ENCODE measurements at regions not wholly inside any gene's neighbourhood (a gene's known extent, or its start where the extent isn't known, plus 50 kb on each side); places are given as distances from the start of the nearest gene placed in this dataset.

- Mint-ChIP-seq H3K27me3 (ENCODE audit: low read depth) (no peaks in the 10 kb centered on the region), H3K27ac (no peak overlapping the region), H3K36me3 (no peaks in the 10 kb centered on the region), H3K9me3 (no peaks in the 10 kb centered on the region), H3K4me1 (peaks cover 11% of the 10 kb centered on the region; the same call in 1 of the 2 replicates), H3K4me3 (no peak overlapping the region)
- no peak for DNase-seq (ENCODE audit: low spot score)
- ChIA-PET POLR2A (no interaction called here), CTCF (no interaction called here)
- no peak for ATAC-seq
- TF ChIP-seq ZNF317 (CRISPR knock-in tag; IDR thresholded peaks at IDR 0.05; ENCODE audit: borderline replicate concordance, low read depth) (no peak), USF2 (CRISPR knock-in tag; IDR thresholded peaks at IDR 0.05) (no peak), E2F5 (CRISPR knock-in tag; IDR thresholded peaks at IDR 0.05) (no peak), JUN (CRISPR knock-in tag; IDR thresholded peaks at IDR 0.05) (no peak), ATF2 (CRISPR knock-in tag; IDR thresholded peaks at IDR 0.05; ENCODE audit: borderline replicate concordance, low read depth) (no peak), ZNF396 (CRISPR knock-in tag; IDR thresholded peaks at IDR 0.05; ENCODE audit: borderline replicate concordance) (no peak)
- TF ChIP-seq, protein P1, sequence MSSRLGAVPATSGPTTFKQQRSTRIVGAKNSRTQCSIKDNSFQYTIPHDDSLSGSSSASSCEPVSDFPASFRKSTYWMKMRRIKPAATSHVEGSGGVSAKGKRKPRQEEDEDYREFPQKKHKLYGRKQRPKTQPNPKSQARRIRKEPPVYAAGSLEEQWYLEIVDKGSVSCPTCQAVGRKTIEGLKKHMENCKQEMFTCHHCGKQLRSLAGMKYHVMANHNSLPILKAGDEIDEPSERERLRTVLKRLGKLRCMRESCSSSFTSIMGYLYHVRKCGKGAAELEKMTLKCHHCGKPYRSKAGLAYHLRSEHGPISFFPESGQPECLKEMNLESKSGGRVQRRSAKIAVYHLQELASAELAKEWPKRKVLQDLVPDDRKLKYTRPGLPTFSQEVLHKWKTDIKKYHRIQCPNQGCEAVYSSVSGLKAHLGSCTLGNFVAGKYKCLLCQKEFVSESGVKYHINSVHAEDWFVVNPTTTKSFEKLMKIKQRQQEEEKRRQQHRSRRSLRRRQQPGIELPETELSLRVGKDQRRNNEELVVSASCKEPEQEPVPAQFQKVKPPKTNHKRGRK (CRISPR knock-in tag; IDR thresholded peaks at IDR 0.05; ENCODE audit: borderline replicate concordance): no peak
Measured at GRCh38 chr11:90564531-90564930, 341.7 kb upstream of the CHORDC1 start.

GRCh38 chr11:90558328-90558865, 335.5 kb upstream of the CHORDC1 start:
- peaks cover 6% of the 10 kb centered on the region; the same call in 1 of the 2 replicates for H3K4me1 Mint-ChIP-seq
- ChIA-PET CTCF (no interaction called here), POLR2A (no interaction called here)
- no peak for ATAC-seq
- H3K27me3 Mint-ChIP-seq (ENCODE audit: low read depth): no peaks in the 10 kb centered on the region
- no peak overlapping the region for H3K4me3 Mint-ChIP-seq
- TF ChIP-seq ZNF263 (CRISPR knock-in tag; IDR thresholded peaks at IDR 0.05; ENCODE audit: low read depth): no peak
- TF ChIP-seq ELF4 (CRISPR knock-in tag; IDR thresholded peaks at IDR 0.05; ENCODE audit: low read depth): no peak
- TF ChIP-seq, protein P2, sequence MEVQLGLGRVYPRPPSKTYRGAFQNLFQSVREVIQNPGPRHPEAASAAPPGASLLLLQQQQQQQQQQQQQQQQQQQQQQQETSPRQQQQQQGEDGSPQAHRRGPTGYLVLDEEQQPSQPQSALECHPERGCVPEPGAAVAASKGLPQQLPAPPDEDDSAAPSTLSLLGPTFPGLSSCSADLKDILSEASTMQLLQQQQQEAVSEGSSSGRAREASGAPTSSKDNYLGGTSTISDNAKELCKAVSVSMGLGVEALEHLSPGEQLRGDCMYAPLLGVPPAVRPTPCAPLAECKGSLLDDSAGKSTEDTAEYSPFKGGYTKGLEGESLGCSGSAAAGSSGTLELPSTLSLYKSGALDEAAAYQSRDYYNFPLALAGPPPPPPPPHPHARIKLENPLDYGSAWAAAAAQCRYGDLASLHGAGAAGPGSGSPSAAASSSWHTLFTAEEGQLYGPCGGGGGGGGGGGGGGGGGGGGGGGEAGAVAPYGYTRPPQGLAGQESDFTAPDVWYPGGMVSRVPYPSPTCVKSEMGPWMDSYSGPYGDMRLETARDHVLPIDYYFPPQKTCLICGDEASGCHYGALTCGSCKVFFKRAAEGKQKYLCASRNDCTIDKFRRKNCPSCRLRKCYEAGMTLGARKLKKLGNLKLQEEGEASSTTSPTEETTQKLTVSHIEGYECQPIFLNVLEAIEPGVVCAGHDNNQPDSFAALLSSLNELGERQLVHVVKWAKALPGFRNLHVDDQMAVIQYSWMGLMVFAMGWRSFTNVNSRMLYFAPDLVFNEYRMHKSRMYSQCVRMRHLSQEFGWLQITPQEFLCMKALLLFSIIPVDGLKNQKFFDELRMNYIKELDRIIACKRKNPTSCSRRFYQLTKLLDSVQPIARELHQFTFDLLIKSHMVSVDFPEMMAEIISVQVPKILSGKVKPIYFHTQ (CRISPR knock-in tag; IDR thresholded peaks at IDR 0.05): no peak
- TF ChIP-seq PREB (CRISPR knock-in tag; IDR thresholded peaks at IDR 0.05; ENCODE audit: borderline replicate concordance): no peak
- TF ChIP-seq, protein P3, sequence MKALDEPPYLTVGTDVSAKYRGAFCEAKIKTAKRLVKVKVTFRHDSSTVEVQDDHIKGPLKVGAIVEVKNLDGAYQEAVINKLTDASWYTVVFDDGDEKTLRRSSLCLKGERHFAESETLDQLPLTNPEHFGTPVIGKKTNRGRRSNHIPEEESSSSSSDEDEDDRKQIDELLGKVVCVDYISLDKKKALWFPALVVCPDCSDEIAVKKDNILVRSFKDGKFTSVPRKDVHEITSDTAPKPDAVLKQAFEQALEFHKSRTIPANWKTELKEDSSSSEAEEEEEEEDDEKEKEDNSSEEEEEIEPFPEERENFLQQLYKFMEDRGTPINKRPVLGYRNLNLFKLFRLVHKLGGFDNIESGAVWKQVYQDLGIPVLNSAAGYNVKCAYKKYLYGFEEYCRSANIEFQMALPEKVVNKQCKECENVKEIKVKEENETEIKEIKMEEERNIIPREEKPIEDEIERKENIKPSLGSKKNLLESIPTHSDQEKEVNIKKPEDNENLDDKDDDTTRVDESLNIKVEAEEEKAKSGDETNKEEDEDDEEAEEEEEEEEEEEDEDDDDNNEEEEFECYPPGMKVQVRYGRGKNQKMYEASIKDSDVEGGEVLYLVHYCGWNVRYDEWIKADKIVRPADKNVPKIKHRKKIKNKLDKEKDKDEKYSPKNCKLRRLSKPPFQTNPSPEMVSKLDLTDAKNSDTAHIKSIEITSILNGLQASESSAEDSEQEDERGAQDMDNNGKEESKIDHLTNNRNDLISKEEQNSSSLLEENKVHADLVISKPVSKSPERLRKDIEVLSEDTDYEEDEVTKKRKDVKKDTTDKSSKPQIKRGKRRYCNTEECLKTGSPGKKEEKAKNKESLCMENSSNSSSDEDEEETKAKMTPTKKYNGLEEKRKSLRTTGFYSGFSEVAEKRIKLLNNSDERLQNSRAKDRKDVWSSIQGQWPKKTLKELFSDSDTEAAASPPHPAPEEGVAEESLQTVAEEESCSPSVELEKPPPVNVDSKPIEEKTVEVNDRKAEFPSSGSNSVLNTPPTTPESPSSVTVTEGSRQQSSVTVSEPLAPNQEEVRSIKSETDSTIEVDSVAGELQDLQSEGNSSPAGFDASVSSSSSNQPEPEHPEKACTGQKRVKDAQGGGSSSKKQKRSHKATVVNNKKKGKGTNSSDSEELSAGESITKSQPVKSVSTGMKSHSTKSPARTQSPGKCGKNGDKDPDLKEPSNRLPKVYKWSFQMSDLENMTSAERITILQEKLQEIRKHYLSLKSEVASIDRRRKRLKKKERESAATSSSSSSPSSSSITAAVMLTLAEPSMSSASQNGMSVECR (CRISPR knock-in tag; IDR thresholded peaks at IDR 0.05; ENCODE audit: borderline replicate concordance): no peak
- TF ChIP-seq ERG (CRISPR knock-in tag; IDR thresholded peaks at IDR 0.05): no peak
- TF ChIP-seq ATF2 (CRISPR knock-in tag; IDR thresholded peaks at IDR 0.05; ENCODE audit: borderline replicate concordance, low read depth): no peak
- TF ChIP-seq ZNF396 (CRISPR knock-in tag; IDR thresholded peaks at IDR 0.05; ENCODE audit: borderline replicate concordance): no peak
- TF ChIP-seq SMAD4 (CRISPR knock-in tag; IDR thresholded peaks at IDR 0.05): no peak
- TF ChIP-seq, protein P4, sequence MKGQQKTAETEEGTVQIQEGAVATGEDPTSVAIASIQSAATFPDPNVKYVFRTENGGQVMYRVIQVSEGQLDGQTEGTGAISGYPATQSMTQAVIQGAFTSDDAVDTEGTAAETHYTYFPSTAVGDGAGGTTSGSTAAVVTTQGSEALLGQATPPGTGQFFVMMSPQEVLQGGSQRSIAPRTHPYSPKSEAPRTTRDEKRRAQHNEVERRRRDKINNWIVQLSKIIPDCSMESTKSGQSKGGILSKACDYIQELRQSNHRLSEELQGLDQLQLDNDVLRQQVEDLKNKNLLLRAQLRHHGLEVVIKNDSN (CRISPR knock-in tag; IDR thresholded peaks at IDR 0.05): no peak
- peaks cover 3% of the 10 kb centered on the region for H3K9me3 Mint-ChIP-seq
- no peaks in the 10 kb centered on the region for H3K36me3 Mint-ChIP-seq
- no peak for DNase-seq (ENCODE audit: low spot score)
- H3K27ac Mint-ChIP-seq: no peak overlapping the region
